ENCODE measurements at regions not wholly inside any gene's neighbourhood (a gene's known extent, or its start where the extent isn't known, plus 50 kb on each side); places are given as distances from the start of the nearest gene placed in this dataset.
A peak's percentile ranks its signal among the peaks of the same experiment; 100 is the strongest.

DNA sequence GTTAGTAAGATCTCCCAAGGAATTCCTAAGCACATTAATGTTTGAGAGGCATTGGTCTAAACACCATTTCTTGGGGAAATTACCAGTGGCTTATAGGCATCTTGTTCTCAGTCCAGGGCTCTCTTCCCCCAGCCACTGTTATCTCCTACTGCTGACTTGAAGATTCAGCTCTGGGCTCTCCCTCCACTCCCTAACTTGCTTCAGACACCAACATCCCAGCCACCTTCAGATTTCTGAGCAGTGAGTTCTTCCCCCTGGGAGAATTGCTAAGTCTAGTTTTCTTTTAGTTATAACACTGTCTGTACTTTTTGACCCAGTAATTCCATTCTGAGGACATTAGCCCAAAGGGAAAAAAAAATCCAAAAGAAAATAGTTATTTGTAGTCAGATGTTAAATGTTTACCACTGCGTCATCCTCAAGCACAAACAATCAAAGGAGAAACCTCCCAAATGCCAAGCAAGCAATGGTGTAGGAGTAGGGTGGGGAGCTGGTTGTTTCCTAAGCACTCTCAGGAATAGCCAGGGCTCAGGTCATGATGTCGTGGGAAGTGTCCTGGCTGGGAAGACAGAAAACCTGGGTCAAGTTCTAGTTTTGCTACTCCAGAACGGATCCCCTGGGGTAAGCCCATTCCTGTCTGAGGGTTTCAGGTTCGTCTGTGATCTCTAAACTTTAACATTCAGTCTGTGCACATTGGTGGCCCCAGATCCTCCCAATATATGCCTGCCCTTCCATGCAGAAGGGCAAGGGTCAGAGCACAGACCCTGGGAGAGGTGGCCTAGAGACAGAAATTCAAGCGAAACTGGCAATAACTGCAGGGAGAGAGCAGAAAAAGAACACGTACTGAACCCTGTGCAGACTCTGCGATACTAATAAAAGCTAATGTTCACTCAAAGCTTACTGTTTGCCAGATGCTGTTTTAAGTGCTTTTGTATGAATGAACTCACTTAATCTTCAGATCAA lies 191.1 kb upstream of the FGGY start:
- no peak for TF ChIP-seq CTCF (IDR thresholded peaks at IDR 0.05; ENCODE audit: poor library complexity, severe bottlenecking)
- DNase-seq (ENCODE audit: low spot score) (no peak), ATAC-seq (ENCODE audit: low read depth) (no peak)
- H3K4me1 ChIP-seq (ENCODE audit: insufficient read depth, poor library complexity, severe bottlenecking), result peaks cover 12% of the 10 kb centered on the region
- H3K9me3 ChIP-seq (ENCODE audit: severe bottlenecking), result no peaks in the 10 kb centered on the region
- no peak overlapping the region for H3K4me3 ChIP-seq (ENCODE audit: severe bottlenecking)
- H3K27me3 ChIP-seq (ENCODE audit: insufficient read depth, poor library complexity, severe bottlenecking), result no peaks in the 10 kb centered on the region
- no peaks in the 10 kb centered on the region for H3K36me3 ChIP-seq (ENCODE audit: low read depth)
- H3K27ac ChIP-seq (ENCODE audit: poor library complexity, severe bottlenecking), result no peak overlapping the region

DNA sequence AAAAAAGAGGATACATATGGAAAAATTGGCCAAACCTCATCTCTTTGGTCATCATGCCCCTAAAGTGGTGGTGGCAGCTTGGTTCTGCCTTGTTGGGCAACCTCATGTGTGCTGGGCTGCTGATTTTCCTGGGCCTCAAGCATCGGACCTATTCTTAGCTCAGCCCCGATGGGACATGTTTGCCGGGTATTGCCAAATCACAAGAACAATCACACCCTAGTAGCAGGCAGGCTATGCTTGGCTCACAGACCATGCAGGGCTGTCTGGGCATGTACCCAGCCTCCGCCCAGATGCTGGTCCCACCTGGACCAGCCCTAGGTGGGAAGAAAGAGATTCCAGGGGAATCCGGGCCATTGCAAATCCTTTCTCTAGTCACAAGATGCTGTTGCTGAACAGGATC lies 189.4 kb upstream of the FGGY start:
- TF ChIP-seq CTCF (IDR thresholded peaks at IDR 0.05; ENCODE audit: poor library complexity, severe bottlenecking), result no peak
- Histone ChIP-seq H3K27ac (ENCODE audit: poor library complexity, severe bottlenecking) (peak overlapping the region; percentile 44), H3K9me3 (ENCODE audit: severe bottlenecking) (no peaks in the 10 kb centered on the region), H3K27me3 (ENCODE audit: insufficient read depth, poor library complexity, severe bottlenecking) (no peaks in the 10 kb centered on the region), H3K36me3 (ENCODE audit: low read depth) (no peaks in the 10 kb centered on the region), H3K4me3 (ENCODE audit: severe bottlenecking) (no peak overlapping the region), H3K4me1 (ENCODE audit: insufficient read depth, poor library complexity, severe bottlenecking) (peaks cover 12% of the 10 kb centered on the region)
- peak; percentile 79 for DNase-seq (ENCODE audit: low spot score)
- peak; percentile 97 for ATAC-seq (ENCODE audit: low read depth)

GRCh38 chr1:59107916-59108315 lies 189.0 kb upstream of the FGGY start:
- ATAC-seq (ENCODE audit: low read depth) (no peak; the same call in 2 of the 3 replicates), DNase-seq (ENCODE audit: low spot score) (no peak)
- Histone ChIP-seq H3K36me3 (ENCODE audit: low read depth) (no peaks in the 10 kb centered on the region), H3K9me3 (ENCODE audit: severe bottlenecking) (no peaks in the 10 kb centered on the region), H3K27ac (ENCODE audit: poor library complexity, severe bottlenecking) (peak overlapping the region; percentile 44), H3K27me3 (ENCODE audit: insufficient read depth, poor library complexity, severe bottlenecking) (no peaks in the 10 kb centered on the region), H3K4me1 (ENCODE audit: insufficient read depth, poor library complexity, severe bottlenecking) (peaks cover 16% of the 10 kb centered on the region), H3K4me3 (ENCODE audit: severe bottlenecking) (no peak overlapping the region)
- TF ChIP-seq CTCF (IDR thresholded peaks at IDR 0.05; ENCODE audit: poor library complexity, severe bottlenecking), result no peak

GRCh38 chr1:59108481-59109317 lies 188.2 kb upstream of the FGGY start:
- TF ChIP-seq CTCF (IDR thresholded peaks at IDR 0.05; ENCODE audit: poor library complexity, severe bottlenecking), result no peak
- DNase-seq (ENCODE audit: low spot score) (no peak), ATAC-seq (ENCODE audit: low read depth) (no peak)
- peaks cover 18% of the 10 kb centered on the region for H3K4me1 ChIP-seq (ENCODE audit: insufficient read depth, poor library complexity, severe bottlenecking)
- no peak overlapping the region for H3K27ac ChIP-seq (ENCODE audit: poor library complexity, severe bottlenecking)
- H3K4me3 ChIP-seq (ENCODE audit: severe bottlenecking), result no peak overlapping the region
- H3K27me3 ChIP-seq (ENCODE audit: insufficient read depth, poor library complexity, severe bottlenecking), result no peaks in the 10 kb centered on the region
- no peaks in the 10 kb centered on the region for H3K9me3 ChIP-seq (ENCODE audit: severe bottlenecking)
- H3K36me3 ChIP-seq (ENCODE audit: low read depth), result no peaks in the 10 kb centered on the region
